NCI-H345 treated with DMSO at 0.1 percent for 48 hours (cell line): ENCODE measurements at regions not wholly inside any gene's neighbourhood (a gene's known extent, or its start where the extent isn't known, plus 50 kb on each side); places are given as distances from the start of the nearest gene placed in this dataset.

Experiments
- DNase-seq: peaks from one replicate; lab custom pipeline; 2025; ENCODE audit not compliant: unreplicated experiment; lab: John Stamatoyannopoulos, UW

DNA sequence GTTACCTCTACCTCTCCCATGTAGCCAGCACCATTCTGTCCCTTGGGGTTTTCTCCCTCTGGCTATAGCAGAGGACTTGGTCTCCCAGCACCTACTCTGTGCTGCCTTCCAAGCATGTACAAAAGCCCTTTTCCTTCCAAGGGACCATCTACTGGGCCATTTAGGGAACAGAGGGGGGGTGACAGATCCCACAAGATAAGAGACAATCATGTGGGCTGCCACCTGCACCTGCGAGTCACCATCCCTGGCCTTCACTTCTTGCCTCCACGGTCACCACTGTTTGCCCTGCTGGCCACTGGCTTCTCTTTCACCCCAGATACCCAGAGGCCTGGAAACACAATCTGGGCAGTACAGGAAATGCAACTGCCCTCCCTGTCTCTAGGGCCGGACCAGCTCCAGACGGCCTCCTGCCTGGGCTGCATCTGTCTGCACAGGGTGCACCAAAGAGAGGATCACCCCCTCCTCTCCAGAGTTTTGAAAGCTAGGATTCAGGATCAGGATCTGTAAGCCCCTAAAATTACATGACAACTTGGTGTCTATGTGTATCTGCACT lies 160.8 kb upstream of the NECTIN1 start:
- no peak for DNase-seq

DNA sequence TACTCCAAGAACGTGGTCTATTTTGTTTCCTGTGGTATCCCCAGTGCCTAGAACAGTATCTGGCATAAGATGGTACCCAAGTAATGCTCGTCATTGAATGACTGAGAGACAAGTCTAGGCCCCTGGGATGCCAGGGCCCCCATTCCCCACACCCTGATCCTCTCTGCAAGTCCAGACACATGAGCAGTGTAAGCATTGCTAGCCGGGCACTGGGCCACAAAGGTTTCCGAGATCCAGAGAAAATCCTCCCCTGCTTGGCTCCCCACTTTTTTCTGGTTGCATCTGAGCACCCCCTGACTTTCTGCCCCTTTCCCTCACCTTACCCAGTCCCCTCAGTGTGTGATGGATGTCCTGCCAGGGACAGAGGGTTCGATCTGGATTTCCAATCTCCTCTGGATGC lies 160.1 kb upstream of the NECTIN1 start:
- DNase-seq: no peak

DNA sequence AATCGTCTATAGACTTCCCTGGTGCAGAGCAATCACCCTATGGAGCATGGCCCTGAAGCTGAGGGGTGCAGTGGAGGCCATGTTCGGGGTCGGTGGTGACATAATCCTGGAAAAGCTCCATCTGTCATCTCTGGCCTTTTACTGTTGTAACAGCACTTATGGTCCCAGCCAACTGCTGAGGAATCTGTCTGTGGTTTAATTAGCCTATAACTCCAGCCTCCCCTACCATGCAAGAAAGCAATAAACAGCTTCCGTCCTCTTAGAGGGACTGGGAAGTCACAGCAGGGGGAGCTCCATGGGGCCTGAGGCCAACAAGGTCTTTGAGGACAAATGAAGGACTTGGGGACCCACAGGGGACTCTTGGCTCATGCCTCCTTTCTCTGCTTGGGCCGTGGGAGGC lies 159.1 kb upstream of the NECTIN1 start:
- DNase-seq: no peak

DNA sequence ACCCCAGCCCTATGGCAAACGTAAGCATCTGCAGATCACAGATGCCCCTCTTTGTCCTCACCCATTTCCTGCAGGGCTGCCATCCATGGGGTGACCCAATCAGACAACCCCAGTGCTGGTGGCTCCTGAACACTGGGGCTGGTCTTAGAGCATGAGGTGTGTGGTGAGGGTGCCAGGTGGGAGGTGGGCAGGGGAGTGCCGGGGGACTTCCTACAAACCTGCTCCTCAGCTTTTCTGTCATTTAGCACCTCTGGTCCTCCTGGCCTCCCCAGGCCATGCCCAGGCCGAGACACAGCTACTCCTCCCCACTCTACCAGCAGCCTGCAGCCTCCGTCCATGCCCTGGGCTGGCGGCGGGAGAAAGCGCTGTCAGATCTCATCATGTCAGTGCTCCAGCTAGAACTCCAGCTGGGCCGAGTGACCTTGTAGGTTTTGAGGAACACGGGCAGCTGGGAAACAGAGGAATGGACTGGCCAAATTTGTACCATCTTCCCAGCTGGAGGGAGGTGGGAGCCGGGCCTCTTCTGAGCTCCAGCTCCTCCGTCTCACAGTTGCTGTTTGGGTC lies 157.7 kb upstream of the NECTIN1 start:
- no peak for DNase-seq

DNA sequence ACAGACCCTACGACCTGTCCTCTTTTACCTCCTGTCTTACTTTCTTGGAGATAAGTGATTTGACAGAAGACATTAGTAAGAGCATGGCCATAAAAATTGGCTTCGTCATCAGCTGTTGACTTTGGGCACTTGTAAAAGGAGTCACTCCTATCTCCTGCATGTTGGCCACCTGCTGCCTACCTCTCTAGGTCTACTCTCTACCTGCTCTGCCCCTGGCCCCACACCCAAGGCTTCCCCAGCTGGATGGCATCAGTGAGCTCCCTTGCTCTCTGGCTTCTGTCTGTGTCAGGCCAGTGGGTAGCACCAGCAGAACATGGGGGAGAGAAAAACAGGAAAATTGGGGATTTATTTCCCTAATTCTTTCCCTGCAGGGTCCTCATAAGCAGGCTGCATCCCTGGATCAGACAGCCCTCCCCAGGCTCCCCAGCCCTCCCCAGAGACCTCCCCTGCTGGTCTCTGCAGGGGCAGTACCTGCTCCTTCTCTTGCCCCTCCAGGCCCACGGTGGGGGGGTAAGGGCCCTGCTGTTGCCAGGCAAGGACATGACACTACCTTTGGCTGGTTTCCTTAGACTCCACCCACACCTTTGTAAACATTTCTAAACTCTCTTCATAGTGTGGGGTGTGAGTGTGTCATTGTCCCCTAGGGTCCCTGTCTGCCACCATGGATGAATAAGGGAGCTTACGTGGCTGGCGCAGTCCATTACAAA lies 157.0 kb upstream of the NECTIN1 start:
- peak; percentile 60 for DNase-seq

DNA sequence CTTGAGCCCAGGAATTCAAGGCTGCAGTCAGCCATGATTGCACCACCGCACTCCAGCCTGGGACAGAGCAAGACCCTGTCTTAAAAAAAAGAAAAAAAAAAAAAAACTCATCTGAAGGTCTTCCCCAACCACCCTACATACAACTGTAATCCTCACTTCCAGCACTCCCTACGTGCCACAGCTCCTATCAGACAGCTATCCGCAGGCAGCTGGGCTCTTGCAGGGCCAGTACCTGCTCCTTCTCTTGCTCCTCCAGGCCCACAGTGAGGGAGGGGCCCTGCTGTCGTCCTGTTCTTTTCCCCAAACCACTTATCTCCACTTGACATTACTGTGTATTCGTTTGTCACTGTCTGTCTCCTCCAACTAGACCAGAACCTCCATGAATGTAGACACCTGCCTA lies 156.1 kb upstream of the NECTIN1 start:
- DNase-seq: peak; percentile 93

DNA sequence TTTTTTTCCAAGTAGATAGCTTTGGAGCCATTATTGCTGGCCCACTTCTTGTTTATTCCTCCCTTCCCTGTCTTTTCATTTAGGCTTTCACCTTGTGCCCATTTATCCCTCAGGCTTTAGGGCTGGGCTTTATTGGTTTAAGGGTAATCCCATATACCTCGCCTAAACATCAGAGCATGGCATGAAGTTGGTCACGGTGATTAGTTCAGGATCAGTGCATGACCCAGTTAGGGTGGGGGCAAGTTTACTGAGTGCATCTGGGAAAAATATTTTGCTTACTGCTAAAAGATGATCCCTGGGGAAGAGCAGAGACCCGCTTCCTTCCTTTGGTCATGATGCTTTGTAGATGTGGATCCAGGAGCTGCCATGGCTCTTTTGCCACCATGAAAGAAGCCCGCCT lies 153.3 kb upstream of the NECTIN1 start:
- DNase-seq: no peak

DNA sequence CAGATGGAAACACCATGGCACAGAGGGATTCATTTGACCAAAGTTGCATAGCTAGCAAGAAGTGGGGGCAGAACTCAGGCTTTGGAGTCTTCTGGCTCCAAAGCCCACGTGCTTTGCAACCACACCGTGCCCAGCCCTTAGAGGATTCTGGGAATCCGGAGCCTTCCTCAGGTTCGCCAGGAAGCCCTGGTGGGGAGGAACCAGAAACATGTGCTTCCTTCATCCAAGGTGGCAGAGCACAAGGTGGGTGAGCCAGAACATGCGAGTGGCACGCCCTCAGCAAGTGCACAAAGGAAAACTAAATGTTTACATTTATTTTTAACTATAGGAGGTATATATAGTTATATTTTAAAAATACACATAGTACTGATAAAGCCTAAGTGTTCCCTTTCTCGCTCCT lies 151.9 kb upstream of the NECTIN1 start:
- DNase-seq: no peak

DNA sequence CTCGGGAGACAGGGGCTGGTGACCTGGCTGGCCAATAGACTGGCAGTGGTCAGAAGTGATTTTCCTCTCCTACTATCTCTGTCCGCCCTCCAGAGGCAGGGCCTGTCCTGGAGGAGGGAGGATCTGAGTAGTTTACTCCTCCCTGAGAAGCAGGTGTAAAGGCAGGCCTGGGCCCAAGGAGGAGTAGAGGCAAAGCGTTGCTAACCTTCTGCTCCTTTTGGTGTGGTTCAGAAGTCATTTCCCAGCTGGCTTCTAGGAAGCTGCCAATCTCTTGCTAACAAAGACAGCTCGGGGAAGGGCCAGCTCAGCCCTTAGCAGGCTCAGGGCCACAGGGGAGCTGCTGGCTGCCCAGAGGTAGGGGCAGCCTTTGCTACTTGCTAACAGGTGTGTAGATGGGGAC lies 151.1 kb upstream of the NECTIN1 start:
- DNase-seq: no peak

DNA sequence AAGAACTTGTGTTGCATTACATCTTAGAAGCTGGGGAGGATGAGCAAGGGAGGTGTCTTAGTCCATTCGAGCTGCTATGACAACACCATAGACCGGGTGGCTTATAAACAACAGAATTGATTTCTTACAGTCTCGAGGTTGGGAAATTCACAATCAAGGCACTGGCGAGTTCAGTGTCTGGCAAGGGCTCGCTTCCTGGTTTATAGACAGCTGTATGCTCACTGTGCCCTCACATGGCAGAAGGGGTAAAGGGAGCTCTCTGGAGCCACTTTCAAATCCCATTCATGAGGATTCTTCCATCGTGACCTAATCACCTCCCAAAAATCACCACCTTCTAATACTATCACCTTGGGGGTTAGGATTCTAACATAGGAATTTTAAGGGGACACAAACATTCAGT lies 150.0 kb upstream of the NECTIN1 start:
- no peak for DNase-seq

DNA sequence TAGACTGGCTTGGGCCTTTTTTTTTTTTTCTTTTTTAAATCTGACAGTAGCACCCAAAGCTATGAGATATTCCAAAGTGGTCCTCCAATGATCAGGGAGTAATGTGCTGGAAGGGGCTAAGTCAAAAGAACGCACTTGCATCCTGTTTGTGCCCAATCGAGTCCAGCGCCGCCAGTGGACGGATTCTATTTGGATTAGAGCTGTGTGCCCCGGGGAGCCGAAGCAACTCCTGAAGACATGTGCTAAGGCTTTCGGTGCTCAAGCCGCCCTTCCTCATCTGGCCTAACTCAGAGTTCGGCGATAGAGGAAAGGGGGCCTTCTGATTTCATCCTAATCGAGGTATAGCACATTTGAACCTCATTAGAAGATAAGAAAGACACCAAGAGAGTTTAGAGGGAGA lies 147.8 kb upstream of the NECTIN1 start:
- no peak for DNase-seq

DNA sequence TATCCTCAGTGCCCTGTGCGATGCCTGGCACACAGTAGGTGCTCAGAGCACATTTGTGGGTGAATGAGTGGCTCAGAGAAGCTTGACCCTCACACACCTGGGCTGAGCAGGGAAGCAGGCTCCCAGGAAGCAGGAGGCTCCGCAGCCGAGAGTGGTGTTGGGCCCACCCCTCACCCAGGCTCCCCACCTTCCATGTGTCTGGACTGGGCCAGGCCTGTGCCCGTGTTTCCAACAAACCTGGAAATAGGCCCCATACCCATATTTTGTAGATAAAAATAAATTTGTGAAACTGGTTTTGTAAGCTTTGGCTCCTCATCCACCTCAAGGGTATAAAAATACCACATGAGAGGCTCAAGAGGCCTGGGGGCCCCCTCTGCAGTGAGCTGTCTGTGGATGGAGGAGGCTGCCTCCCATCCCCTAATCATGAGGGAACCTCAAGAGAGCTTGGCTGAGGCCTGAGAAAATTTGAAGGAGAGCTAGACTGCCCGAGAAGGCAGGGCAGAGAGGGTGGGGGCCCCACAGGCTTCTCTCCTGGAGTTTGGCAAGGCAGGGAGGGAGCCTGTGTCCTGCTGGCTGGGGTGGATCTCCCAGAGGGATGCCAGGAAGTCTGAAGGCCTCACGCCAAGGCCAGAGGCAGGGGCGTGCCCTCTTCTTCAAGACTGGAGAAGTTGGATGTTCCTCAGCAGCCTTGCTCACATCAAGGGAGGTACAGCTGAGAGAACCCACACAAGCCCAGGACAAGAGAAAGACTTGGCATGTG lies 147.0 kb upstream of the NECTIN1 start:
- no peak for DNase-seq

DNA sequence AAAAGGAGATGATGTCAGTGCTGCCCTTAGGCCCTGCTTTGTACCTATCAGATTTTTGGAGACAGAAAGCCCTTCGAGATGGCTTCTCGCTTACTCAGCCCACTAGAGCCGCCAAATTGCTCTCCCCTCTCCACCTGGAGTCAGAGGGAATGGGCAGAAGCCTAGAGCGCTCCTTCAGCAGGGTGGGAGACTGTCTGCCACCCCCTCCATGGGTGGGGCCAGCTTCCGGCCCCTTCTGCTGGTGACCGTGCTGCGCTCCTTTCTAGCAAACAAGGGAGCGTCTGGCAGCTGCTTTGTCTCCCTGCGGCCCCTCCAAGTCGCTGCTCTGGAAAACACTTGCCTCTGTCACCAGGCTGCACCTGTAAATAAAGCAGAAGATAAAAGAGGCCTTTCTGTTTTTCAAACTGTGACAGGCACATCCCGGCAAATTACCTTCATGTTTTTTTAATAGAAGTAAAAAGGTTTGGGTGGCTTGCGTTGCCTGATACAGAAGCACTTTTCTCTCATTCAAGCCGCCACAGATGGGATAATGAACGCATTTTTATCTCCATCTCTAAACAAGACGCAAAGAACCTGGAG lies 145.7 kb upstream of the NECTIN1 start:
- peak; percentile 49 for DNase-seq

DNA sequence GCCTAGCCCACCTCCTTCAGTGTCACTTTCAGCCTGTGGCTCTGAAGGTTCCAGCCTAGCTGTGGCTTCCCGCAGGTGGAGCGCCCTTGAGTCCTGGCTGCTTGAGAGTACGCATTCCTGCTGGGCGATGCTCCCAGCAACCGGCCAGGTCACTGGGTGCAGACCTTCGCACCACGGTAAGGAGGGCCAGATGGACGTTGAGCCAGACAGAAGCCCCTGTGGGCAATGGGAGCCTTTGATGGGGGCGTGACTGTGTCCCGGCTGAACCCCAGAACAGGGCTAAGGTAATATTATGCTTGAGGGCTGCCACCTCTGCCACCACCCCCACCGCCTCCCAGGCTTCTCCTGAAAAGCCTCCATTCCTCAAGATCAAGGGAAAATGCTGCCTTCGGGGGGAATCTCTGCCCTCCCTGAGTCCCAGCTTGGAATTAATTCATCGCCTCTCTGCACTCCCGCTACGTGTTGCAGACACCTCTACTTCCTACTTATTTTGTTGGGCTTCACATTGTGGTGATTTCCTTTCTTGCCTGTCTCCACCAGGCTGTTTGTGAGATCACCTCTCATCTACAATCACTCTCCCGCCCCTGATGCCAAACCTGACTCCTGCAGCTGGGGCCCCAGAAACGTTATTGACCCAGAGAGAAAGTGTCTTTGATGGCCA lies 144.9 kb upstream of the NECTIN1 start:
- DNase-seq: no peak

DNA sequence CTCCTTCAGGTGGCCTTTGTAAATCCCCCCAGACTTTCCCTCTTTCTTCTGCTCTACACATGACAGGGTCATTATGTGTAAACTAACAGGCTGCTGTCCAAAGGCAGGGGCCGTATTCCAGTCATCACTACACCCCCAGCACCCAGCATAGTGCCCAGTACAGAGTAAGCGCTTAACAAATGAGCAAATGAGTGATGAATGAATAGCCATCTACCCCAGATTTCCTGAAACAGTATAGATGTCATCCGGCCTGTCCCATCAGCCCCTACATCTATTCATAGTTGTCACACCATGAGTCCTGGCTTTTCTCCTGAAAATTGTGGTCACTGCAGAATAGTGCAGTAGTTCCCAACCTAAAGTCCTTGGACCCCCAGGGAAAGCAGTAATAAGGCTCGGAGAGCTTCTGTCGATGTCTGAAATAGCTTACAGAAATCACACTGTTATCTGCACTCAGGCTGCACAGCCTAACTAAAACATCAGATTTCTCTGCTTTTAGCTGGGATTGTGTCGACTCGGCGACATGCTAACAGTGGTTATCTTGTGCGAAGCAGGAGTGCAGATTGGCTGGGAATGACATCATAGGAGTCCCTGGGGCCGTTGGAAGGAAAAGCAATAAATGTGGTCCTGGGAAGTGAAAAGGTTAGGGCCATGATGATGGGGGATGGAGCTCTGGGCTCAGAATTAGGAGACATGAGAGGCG lies 143.8 kb upstream of the NECTIN1 start:
- no peak for DNase-seq

DNA sequence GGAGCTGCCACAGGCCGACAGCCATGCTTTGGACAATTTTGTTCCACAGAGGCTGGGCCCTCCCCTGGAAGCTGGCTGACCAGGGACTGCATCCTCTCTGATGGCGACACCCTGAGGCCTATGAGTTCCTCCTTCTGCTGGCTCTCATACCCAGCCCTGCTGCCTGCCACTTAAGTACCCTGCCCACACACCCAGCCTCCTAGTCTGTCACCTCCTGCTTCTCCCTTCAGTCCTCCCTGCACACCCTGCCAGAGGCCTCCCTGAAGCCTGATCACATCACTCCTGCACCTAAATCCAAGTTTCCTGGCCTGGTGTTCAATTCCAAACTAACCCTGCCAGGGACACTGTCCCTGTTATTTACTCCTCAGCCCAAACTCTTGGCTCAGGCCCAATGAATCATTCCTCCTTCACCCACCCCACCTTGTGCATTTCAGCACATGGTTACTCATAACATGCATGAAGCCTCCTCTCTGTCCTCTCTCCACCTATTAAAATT lies 136.7 kb upstream of the NECTIN1 start:
- no peak for DNase-seq

DNA sequence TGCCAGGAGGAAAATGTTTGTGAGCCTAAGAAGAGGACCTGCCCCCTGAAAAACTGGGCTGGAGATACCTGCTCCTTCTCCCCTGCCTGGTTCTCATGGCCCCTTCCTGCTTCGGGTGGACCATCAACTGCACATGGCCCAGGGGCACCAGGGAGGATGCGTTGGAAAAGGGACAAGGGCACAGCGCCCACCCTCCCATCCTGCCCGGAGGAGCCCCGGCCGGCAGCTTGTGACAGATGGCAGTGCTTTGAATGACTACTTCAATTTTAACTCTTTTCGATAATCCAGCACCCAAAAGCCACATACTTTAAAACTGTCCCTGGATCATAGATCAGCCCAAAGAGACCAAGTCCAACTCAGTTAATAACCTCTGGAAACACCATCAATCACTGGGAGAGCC lies 135.8 kb upstream of the NECTIN1 start:
- no peak for DNase-seq

DNA sequence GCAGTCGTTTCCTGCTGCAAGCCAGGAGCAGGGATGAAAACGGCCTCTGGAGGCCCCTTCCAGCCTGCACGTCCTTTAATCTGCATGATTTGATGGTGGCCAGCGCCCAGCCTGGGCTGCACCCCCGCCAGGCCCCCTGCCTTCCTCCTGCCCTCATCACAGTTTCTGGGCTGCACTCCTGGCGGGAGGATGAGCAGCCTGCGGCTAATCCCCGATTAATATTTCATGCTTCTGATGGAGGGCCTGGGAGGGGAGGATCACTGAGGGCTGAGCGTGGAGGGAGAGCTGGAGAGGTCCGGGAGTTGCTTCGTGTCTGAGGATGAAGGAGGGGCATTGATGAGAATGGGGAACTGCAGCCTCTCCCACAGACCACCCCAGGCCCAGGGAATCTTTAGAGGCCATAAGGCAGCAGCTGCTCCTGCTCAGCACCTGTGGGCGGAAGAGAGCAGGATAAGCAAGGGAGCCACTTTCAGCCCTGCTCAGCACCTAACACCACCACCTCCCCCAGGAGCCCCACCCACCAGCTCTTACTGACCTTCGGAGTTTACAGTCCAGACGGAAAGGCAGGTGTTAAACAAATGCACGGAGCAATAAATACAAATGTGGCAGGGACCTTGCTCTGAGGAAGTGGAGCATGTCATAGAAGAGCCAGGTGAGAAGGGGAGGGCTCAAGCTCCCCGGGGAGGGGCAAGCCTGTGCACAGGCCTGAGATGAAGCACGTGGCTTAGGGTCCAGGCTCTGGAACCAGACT lies 135.0 kb upstream of the NECTIN1 start:
- peak; percentile 55 for DNase-seq

DNA sequence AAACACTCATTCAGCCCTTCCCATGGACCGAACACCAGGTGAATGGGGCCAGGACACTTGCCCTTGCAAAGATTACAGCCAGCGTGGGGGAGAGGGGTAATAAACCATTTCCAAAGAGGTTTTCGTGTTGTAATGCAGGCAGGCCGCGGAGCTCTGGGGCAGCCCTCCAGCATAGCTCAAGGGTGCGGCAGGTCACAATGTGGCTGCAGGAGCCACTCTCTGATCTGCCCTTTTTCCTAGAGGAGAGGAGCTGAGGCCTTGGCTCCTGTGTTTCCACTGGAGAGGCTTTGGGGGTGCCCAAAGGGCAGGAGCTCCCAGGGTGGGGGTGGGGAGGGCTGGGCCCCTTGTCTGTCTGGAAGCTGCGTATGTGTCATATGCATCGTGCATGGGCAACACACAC lies 134.2 kb upstream of the NECTIN1 start:
- no peak for DNase-seq

DNA sequence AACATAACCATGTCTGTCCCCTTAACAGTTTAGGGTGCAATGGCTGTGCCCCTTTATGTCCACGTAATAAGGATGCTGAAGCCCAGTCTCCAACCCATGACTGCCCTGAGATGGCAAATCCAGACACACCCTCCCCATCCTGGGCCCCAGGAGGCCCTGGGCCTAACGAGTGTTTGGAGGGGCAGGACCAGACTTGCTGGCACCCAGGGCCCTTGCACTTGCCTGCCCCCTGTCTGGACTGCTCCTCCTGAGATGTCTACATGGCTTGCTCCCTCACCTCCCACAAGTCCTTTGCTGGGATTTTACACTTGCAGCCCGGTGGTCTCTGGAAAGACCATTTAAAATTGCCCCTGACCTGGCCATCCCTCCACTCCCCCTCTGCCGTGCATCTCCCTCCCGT lies 132.2 kb upstream of the NECTIN1 start:
- DNase-seq: no peak
